Cardiac septum (tissue), 1 donor: ENCODE measurements at regions not wholly inside any gene's neighbourhood (a gene's known extent, or its start where the extent isn't known, plus 50 kb on each side); places are given as distances from the start of the nearest gene placed in this dataset.

Source experiments
- DNase-seq: peaks from one replicate; pipeline ENCODE4 v3.0.0-alpha.2; 2020; ENCODE audit warnings: low spot score
- intact Hi-C: fragments of 100-400 bp; cut with DNase I; formaldehyde crosslinking; loops from one replicate; pipeline ENCODE4 v1.14.0; 2022
- donor health status: DM: no; HTN: no; CAD: no.

- DNase-seq = no peak
- intact Hi-C loops = loop anchor here (5.0 kb wide), 1 partner anchor 145 kb away; no protein-coding TSS in a partner anchor
Measured at GRCh38 chr10:71127104-71127503, 85.3 kb upstream of the UNC5B start.

- intact Hi-C loops = loop anchor here (5.0 kb wide), 1 partner anchor 145 kb away; no protein-coding TSS in a partner anchor
- DNase-seq = no peak
Measured at GRCh38 chr10:71127773-71128172, 84.6 kb upstream of the UNC5B start.

GRCh38 chr10:71128311-71128980, 83.9 kb upstream of the UNC5B start:
- no peak for DNase-seq
- intact Hi-C loops = loop anchor here (5.0 kb wide), 1 partner anchor 144 kb away; no protein-coding TSS in a partner anchor

- intact Hi-C loops = no loop called here
- no peak for DNase-seq
Measured at GRCh38 chr10:71131096-71131495, 81.3 kb upstream of the UNC5B start.

GRCh38 chr10:71131508-71132088, 80.8 kb upstream of the UNC5B start:
- no peak for DNase-seq
- intact Hi-C loops = no loop called here

- intact Hi-C loops = no loop called here
- no peak for DNase-seq
Measured at GRCh38 chr10:71132321-71132810, 80.0 kb upstream of the UNC5B start.

- intact Hi-C loops = no loop called here
- no peak for DNase-seq
Measured at GRCh38 chr10:71133710-71134686, 78.4 kb upstream of the UNC5B start.

GRCh38 chr10:71134732-71135211, 77.6 kb upstream of the UNC5B start:
- no peak for DNase-seq
- intact Hi-C loops = no loop called here

- intact Hi-C loops = no loop called here
- DNase-seq = no peak
Measured at GRCh38 chr10:71135236-71135635, 77.1 kb upstream of the UNC5B start.

GRCh38 chr10:71136036-71136721, 76.2 kb upstream of the UNC5B start:
- intact Hi-C loops = no loop called here
- no peak for DNase-seq

GRCh38 chr10:71137701-71138100, 74.7 kb upstream of the UNC5B start:
- no peak for DNase-seq
- intact Hi-C loops = no loop called here

GRCh38 chr10:71138166-71138830, 74.1 kb upstream of the UNC5B start:
- intact Hi-C loops = no loop called here
- no peak for DNase-seq

GRCh38 chr10:71141528-71141927, 70.8 kb upstream of the UNC5B start:
- intact Hi-C loops = no loop called here
- no peak for DNase-seq

GRCh38 chr10:71143170-71143569, 69.2 kb upstream of the UNC5B start:
- no peak for DNase-seq
- intact Hi-C loops = no loop called here

GRCh38 chr10:71143610-71144009, 68.8 kb upstream of the UNC5B start:
- no peak for DNase-seq
- intact Hi-C loops = no loop called here

- intact Hi-C loops = no loop called here
- DNase-seq = no peak
Measured at GRCh38 chr10:71144824-71145223, 67.5 kb upstream of the UNC5B start.

- intact Hi-C loops = no loop called here
- DNase-seq = no peak
Measured at GRCh38 chr10:71145352-71145945, 66.9 kb upstream of the UNC5B start.

- DNase-seq = no peak
- intact Hi-C loops = no loop called here
Measured at GRCh38 chr10:71150796-71151195, 61.6 kb upstream of the UNC5B start.

GRCh38 chr10:71152043-71152442, 60.3 kb upstream of the UNC5B start:
- intact Hi-C loops = no loop called here
- no peak for DNase-seq
